DMS114 treated with DMSO at 0.1 percent for 48 hours (cell line): ENCODE measurements at regions not wholly inside any gene's neighbourhood (a gene's known extent, or its start where the extent isn't known, plus 50 kb on each side); places are given as distances from the start of the nearest gene placed in this dataset.
"Not testable (repeated sequence)": the region's sequence is repeated elsewhere in the genome, so short reads cannot be mapped to it uniquely, and the experiment has no call there.

ENCODE experiments used
- DNase-seq: peaks from one replicate; lab custom pipeline; 2025; ENCODE audit not compliant: unreplicated experiment; lab: John Stamatoyannopoulos, UW

DNA sequence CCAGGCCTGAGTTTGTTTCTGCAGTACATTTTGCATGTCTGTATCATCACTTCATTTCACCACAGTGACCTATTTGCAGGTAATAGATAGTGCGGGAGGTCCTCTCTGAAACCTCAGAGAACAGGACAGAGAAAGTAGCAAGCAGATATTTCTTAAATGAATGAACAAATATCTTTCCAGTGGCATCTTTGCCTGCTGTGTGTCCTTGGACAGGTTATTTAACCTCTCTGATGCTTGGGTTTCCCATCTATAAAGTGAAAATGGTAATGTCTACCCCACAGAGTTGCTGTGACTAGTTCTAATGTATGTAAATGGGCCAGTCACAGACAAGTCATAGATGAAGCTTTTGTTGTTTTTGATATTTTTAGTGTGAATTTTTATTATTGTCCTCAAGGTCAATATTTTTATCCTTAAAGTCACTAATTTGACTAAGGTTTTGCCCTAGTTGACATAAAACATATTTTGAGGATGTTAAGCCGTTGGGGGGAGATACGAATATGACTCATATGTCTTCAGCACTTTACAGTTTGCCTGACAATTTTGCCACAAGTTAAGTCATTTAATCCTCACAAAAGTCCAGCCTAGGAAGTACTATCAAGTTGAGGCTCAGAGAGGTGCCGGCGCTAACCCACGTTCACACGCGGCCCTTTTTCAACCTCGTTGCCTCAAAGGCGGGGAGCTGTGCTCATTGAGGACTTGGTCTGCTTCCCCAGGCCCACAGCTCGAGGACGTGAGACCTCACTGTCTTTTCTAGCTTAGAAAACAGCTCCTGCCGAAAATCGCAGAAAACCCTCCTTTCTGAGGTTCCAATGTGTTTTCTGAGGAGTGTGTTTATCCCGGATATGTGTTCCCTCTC lies 126.7 kb upstream of the STX18 start:
- DNase-seq = no peak

DNA sequence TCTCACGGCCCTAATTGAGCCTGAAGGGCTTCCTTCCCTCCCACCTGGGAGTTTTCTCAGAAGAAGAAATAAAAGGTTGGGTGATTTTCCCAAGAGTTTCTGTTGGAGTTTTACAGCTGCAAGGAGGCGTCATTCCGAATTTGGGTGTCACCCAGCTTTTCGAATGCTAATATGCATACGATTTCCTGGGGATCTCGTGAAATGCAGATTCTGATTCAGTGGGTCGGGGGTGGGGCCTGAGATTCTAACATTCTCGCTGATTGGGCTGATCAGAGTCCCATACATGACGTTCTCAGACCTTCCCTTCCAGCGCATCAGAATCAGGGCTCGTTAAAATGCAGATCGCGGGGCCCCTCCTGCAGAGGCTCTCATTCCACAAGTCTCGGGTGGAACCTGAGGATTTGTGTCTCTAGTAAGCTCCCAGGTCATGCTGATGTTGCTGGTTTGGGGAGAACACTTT lies 125.8 kb upstream of the STX18 start:
- DNase-seq = no peak

DNA sequence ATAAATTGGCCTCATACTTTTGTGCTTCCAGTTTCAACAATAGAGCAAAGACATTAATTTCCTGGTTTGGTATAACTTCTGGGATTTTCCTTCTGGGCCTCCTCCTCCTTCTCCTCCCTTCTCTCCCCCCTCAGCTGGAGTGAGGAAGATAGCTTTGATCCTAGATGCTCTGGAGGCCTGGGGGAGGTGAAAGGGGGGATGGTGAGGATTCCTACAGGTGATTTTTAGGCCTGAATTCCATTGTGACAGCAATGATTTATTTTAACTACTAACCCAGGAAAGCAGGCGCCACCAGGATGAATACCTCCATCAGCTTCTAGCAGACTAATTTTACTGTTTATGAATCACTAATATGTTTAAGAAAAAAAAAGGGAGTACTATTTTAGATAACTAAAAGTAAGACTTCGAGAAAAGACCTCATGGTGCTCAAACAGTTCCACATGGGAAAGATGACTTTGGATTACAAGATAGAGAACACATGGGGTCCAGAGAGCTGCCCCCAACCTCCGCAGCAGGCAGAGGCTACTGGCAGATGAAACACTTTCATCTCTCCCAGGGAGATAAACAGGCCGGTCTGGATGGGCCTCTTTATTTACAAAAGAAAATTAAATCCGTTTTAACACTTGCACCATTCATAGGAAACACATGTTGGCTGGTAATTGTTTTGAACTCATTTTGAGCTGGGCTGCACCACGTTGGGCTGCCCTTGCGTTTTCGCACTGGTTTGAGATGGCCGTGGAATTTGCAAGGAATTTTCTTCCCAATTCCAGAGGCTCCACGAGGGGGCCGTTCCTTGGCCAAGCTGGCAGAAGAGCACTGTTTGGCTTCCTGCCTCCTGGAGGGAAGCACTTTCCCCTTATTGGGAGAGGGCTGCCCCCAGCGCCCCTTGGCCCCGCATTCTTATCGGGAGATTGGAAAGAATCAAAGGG lies 125.1 kb upstream of the STX18 start:
- no peak for DNase-seq

DNA sequence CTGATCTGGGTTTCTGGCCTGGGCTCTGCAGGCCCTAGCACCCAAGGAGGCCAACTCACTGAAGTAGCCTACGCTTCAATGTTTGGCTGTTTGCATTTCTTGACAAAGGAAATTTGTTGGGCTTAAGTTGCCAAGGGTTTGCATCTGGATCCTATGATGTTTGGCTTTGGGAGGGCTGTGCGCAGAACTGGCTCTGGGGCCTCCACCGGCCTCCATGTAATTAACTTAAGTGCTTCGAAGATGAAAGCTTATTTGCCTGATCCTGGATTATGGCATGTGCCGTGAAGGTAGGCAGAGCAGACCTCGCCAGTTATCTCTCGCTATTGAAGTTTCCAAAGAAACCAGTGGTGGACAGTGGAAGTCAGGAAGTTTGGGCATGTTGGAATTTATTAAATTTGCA lies 124.3 kb upstream of the STX18 start:
- DNase-seq = no peak

DNA sequence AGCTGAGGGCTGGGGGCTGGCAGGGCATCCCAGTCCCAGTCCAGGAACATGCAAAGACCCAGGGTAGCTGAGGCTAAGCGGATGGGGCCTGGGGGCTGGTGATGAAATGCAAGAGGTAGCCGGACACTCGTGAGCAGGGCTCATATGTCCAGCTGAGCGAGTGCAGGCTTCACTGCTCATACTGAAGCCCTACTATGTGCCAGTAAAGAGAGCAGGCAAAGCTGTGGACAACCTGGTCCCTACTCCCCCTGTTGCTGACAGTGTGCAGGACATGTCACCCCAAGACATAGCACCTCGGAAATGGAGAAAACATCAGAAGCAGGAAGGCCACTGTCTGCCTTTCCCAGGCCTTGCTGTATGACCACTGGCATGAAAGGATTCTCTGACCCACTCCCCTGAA lies 122.4 kb upstream of the STX18 start:
- no peak for DNase-seq

DNA sequence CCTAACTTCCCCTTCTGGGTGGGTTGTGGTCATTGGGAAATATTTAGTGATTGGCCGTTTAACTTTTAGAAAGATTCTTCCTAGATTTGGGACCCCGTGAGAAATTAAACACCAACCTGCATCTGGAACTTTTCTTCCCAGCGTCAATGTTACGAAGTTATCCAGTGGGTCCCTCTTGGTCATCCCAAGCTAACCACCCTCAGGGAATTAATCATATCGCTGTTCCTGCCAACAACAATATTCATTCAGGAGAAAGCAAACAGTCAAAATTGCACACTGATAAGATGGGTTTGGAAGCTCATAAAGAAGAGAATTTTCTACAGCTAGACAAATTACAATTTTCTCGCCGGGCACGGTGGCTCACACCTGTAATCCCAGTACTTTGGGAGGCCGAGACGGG lies 121.2 kb upstream of the STX18 start:
- DNase-seq = no peak

DNA sequence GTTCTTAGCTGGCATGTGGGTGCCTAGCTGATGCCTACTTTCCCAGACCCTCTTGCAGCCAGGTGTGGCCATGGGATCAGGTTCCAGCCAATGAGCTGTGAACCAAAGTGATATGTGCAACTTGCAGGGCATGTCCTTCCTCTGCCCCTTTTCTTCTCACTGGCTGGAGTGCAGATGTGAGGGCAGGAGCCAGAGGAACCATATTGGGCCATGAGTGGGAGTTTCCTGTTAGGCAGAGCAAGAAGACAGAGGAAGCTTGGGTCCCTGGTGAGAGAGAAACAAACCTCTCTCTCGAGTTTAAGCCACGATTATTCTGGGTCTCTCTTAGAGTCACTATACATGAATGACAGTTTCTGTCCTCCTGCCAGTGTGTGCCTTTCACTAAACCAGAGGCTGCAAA lies 120.4 kb upstream of the STX18 start:
- DNase-seq = no peak

DNA sequence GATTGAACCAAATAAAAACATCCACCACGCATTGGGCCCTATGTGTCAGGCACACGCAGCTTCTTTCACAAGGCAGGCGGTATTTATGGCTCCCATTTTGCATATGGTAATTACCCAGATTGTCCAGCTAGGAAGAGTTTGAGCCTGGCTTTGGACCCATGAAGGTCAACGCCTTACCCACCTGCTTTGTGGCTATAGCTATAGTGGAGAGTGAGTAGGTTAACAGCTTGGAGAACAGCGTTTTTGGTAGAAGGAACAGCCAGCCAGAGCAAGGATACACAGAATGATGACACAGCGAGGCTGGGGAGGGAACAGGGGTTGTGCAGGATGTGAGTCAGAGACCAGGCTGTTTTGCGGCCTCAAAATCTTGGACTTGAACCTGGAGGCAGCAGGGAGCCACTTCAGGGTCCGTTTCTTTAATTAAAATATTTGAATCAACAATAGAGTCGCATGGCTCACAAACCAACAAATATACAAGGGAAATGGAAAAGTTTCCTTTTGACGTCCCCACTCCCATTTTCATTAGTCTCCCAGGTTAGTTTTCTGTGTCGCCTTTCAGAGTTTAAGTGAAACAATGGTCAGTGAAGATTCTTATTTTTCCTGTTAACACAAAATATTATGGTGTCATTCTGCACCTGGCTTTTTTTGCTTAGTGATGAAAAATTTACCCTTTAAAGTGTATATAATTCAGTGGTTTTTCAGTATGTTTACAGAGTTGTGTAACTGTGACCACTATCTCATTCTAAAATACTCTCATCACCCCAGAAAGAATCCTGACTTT lies 118.2 kb upstream of the STX18 start:
- no peak for DNase-seq

DNA sequence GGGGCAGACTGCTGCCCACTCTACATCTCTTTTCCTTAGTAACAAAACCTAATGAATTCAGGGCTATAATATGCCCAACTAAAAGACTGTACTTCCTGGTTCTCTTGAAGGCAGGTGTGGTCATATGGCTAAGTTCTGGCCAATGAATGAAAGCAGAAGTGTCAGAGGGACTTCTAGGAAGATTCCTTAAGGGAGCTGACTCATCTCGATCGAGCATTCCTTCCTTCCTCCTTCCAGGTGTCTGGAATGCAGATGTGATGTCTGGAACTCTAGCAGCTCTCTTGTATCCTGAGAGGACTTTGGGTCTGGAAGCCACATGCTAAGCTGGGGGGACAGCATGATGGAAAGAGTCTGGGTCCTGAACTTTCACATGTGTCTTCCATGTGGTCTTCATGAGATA lies 116.2 kb upstream of the STX18 start:
- no peak for DNase-seq

DNA sequence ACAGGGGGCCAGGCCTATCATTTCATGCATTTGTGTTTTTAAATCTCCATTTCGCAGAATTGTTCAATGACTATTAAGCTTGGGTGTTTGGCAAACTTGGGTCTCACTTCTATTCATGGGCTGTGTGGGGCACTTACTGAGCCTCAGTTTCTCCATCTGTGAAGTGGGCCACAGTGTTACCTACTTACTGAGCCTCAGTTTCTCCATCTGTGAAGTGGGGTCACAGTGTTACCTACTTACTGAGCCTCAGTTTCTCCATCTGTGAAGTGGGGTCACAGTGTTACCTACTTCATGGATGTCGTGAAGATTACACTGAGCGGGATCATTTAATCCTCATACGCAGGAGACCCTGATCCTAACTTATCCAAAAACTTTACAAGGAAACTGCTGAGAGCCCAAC lies 115.1 kb upstream of the STX18 start:
- DNase-seq = no peak

DNA sequence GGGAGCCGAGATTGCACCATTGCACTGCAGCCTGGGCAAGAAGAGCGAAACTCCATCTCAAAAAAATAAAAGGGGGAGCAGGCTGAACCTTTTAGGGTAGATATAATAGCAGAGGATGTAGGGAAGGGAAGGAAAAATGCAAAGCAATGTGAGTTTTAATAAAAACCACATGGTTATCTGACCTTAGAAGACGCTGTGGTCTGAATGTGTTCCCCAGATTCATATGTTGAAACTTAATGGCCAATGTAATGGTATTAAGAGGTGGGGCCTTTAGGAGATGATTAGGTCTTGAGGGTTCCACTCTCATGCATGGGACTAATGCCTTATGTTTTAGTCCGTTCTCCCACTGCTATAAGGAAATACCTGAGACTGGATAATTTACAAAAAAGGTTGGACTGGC lies 114.1 kb upstream of the STX18 start:
- DNase-seq = no peak

DNA sequence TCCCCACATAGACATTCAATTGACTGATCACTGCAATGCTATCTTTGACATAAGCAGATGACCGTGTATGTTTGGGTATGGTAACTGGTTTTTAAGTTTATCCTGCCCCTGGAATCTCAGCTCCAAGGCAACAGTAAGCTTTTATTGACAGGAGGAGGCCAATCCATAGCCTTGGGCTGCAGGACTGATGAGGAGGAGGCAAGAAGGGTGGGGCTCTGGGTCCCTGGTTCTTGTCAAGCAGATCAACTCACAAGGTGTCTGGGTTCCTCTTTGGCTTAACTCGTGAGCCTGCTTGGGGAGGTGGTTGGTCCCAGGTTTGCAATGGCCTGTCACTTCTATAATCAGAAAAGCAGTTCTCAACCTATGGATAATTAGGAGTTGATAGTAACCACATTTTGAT lies 113.2 kb upstream of the STX18 start:
- DNase-seq = no peak

DNA sequence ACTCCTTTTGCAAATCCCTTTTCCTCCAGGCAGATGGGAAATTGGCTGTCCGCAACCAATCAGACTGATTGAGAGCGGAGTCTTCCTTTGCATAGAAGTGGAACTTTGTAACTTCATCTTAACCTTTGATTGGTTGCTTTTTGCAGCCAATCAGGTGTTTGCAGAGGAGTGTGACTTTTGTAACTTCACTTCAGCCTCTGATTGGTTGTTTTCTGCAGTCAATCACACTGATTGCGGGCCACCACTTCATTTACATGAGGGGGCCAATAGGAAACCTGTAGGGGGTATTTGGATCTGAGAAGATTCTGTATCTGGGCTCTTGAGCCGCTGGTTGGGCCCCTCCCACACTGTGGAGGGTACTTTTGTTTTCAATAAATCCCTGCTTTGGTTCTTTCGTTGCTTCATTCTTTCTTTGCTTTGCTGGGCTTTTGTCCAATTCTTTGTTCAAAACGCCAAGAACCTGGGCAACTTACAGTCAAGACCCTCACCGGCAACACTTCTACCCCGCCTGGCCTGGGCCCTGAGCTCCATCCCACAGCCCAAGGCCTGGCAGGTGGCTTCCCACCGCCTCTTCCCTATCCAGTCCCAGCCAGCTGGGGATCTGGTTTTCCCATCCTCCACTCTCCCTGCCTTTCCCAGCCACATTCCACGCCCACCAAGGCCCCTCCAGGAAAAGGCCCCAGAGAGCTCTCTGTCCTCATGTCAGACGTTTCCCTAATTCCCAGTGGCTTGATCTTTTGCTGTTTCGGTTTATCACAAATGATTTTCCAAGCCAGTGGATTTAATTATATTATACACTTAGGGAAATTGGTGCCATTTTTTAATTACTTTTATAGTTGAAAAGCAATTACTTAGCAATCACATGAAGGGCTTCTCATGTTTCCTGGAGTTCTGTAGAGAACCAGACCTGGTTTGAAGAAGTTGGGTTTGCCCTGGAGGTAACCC lies 110.2 kb upstream of the STX18 start:
- no peak for DNase-seq

DNA sequence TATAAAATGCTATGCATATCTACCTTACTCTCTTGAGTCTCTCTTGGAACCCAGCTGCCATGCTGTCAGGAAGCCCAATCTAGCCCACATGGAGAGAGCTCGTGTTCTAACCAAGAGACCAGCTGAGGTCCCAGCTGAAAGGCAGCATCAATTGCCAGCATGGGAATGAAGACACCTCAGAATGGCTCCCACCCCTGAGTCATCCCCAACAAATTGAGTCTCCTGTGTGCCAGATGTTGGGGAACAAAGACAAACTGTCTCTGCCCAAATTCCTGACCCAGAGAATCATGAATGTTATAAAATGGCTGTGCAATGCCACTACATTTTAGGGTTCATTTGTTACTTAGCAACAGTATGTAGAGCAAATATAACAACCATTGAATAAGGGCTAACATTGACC lies 105.2 kb upstream of the STX18 start:
- no peak for DNase-seq

DNA sequence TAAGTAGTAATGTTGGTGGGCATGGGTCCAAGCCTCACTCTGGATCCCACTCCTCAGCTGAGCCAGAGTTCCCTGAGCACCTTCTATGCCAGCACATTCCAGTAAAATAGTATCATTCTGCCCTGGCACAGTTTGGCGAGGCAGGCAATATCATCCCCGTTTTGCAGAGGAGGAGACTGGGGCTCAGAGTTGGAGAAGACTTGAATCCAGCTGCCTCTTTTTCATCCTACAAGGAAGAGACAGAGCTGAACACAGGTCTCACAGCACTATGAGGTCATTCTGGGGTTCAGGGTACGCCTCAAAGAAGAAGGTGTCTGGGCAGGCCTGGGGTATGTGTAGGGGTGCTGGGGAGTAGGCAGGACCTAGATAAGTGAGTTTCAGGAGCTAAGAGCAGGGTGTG lies 103.9 kb upstream of the STX18 start:
- DNase-seq = no peak

DNA sequence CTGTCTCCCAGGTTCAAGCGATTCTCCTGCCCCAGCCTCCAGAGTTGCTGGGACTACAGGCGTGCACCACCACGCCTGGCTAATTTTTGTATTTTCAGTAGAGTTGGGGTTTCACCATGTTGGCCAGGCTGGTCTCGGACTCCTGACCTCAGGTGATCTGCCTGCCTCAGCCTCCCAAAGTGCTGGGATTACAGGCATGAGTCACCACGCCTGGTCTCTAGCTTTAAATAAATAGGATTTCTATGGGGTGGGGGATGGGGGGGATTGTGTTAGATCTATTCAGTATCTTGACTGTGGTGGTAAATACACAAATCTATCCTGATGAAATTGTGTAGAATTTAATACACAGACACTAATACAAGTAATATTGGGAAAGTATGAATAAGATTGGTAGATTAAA lies 102.4 kb upstream of the STX18 start:
- not testable (repeated sequence) for DNase-seq

DNA sequence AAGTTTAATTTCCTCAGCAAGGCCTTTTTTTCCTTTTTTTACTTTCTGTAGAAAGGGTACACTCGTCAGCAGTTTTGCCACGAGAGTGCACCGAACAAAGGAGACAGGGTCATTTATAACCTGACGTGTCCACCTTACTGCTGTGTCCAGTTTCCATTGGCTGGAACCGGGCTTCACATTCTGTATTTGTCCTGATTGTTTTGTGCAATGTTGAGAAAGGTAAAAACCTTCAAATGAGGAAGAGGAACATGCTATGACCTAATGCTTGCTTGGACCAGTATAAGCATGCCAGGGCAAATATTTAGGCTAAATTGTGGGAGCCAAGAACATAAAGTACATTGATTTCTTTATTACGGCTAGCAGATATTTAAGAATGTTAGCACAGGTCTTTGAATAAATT lies 101.9 kb upstream of the STX18 start:
- not testable (repeated sequence) for DNase-seq

DNA sequence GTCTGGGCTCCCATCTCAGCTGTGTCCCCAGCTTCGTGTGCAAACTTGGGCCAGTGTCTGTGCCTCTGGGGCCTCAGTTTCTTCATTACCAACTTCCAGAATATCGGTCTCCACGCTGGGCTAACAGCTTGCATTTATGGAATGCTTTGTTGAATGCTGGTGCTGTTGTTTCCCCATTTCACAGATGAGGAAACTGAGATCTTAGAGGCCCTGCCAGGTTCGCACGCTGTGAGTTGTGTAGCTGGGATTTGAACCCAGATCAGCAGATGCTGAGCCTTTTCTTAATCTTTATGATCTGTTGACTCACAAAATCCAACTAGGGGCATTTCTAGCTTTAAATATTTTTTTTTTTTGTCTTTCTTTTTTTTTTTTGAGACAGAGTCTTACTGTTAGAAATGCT lies 101.5 kb upstream of the STX18 start:
- no peak for DNase-seq

DNA sequence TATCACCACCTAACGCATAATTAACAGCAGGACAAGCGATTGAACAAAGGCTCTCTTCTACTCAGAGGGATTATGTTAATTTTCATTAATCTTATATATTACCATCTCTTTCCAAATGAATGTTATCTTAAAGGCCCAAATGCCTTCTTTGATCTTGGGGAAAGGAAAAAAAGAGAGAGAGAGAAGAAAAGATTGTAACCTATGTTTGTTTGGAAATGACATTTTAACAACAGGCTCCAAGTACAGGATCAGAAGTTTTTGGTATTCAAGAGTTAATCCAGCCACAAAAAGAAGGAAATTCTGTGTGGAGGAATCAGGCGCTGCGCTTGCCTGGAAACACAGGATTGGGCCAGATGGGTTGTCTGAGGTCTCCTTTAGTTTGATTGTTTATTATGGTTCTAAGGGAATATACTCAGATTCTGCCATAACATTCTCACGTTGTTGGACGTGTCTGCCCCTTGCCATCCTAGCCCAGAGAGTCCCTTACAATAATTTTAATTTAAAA lies 100.7 kb upstream of the STX18 start:
- no peak for DNase-seq
